HG02970 (cell line): ENCODE measurements at regions not wholly inside any gene's neighbourhood (a gene's known extent, or its start where the extent isn't known, plus 50 kb on each side); places are given as distances from the start of the nearest gene placed in this dataset.

Source experiments
- ATAC-seq: cut with Tn5 transposase; IDR thresholded peaks from one replicate; pipeline ENCODE4 v1.9.1; 2021; ENCODE audit warnings: mild to moderate bottlenecking, moderate library complexity, moderate number of reproducible peaks; ENCODE audit not compliant: unreplicated experiment, low FRiP score

- ATAC-seq = no peak
Observed at GRCh38 chr6:153898360-153899059, 140.5 kb upstream of the OPRM1 start.

GRCh38 chr6:153882411-153882810 lies 156.6 kb upstream of the OPRM1 start:
- ATAC-seq = no peak

- no peak for ATAC-seq
Observed at GRCh38 chr6:153873541-153873940, 165.5 kb upstream of the OPRM1 start.

- no peak for ATAC-seq
Observed at GRCh38 chr6:153872946-153873345, 166.1 kb upstream of the OPRM1 start.

GRCh38 chr6:153862927-153863326 lies 176.1 kb upstream of the OPRM1 start:
- no peak for ATAC-seq

- ATAC-seq = no peak
Observed at GRCh38 chr6:153862139-153862538, 176.9 kb upstream of the OPRM1 start.

- no peak for ATAC-seq
Observed at GRCh38 chr6:153858529-153858928, 180.5 kb upstream of the OPRM1 start.

- ATAC-seq = no peak
Observed at GRCh38 chr6:153856929-153857376, 182.1 kb upstream of the OPRM1 start.

GRCh38 chr6:153852481-153852880 lies 186.6 kb upstream of the OPRM1 start:
- ATAC-seq = no peak

- ATAC-seq = no peak
Observed at GRCh38 chr6:153852034-153852433, 187.0 kb upstream of the OPRM1 start.

- ATAC-seq = no peak
Observed at GRCh38 chr6:153849072-153849779, 189.8 kb upstream of the OPRM1 start.

- no peak for ATAC-seq
Observed at GRCh38 chr6:153843420-153843819, 195.6 kb upstream of the OPRM1 start.

GRCh38 chr6:153842491-153842890 lies 196.5 kb upstream of the OPRM1 start:
- no peak for ATAC-seq

- no peak for ATAC-seq
Observed at GRCh38 chr6:153840039-153840850, 198.8 kb upstream of the OPRM1 start.

- ATAC-seq = no peak
Observed at GRCh38 chr6:153832543-153832942, 206.5 kb upstream of the OPRM1 start.

- no peak for ATAC-seq
Observed at GRCh38 chr6:153831350-153832078, 207.5 kb upstream of the OPRM1 start.

GRCh38 chr6:153817173-153817572 lies 221.9 kb upstream of the OPRM1 start:
- no peak for ATAC-seq

GRCh38 chr6:153816366-153816765 lies 222.7 kb upstream of the OPRM1 start:
- ATAC-seq = no peak

- no peak for ATAC-seq
Observed at GRCh38 chr6:153814136-153814535, 224.9 kb upstream of the OPRM1 start.

GRCh38 chr6:153804755-153805330 lies 234.2 kb upstream of the OPRM1 start:
- no peak for ATAC-seq
